ENCODE measurements at regions not wholly inside any gene's neighbourhood (a gene's known extent, or its start where the extent isn't known, plus 50 kb on each side); places are given as distances from the start of the nearest gene placed in this dataset.
"Not testable (repeated sequence)": the region's sequence is repeated elsewhere in the genome, so short reads cannot be mapped to it uniquely, and the experiment has no call there.

DNA sequence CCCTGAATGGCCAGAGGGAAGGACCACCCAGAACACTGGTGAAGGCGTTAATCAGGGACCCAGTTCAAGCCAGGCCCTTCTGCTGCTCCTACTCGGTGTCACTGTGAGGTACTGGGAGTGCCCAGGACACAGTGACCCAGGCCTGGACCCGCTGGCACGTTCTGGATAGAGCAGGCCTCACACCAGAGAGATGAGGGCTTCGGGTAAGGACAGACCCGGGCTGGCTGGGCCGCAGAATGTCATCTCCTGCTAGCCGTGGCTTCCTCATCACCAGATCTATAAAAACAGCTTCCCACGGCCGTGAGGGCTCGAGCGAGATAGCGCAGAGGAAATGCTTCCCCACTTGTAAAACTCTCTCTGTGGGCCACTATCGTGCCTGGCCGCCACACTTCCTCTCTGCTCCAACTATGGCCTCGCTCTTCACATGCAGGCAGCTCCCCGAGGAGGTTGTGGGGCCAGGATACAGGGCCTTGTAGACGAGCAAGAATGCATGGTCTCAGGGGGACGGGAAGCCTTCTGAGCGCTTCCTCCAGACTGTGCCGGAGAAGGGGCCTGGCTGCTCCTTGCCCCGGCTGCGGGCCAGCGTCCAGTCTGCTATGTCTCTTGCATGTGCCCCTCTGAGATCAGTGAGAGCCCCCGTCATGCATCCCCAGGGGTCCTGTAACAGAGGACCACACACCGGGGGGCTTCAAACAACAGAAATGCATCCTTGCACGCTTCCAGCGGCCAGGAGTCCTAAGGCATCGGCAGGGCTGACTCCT, 161.6 kb upstream of the ZNF469 start:
- 85% methylated on average over 26 of the region's 29 CpGs; no CpG with 5 or more reads in 1 of the 2 experiments for WGBS, 2 experiments (ENCODE audit: extremely low coverage in 1 of 2, insufficient coverage in 1 of 2, insufficient read length in 1 of 2, insufficient replicate concordance in 2 of 2, low coverage in 1 of 2, low lambda C conversion rate in 2 of 2, missing lambda C conversion rate in 1 of 2)
- H3K27ac ChIP-seq (ENCODE audit: low read depth, low read length); H3K9ac ChIP-seq (replicated peaks in 1 of 4; ENCODE audit: extremely low read depth in 1 of 4, low read depth in 3 of 4, low read length in 3 of 4); POLR2A ChIA-PET (ENCODE audit: partially characterized antibody); H2AK5ac ChIP-seq (ENCODE audit: low read depth, low read length); H3K14ac ChIP-seq (ENCODE audit: insufficient read length); H2AFZ ChIP-seq (ENCODE audit: low read length); H3K4me1 ChIP-seq (replicated peaks in 1 of 4; ENCODE audit: control insufficient read depth in 3 of 4, insufficient read depth in 4 of 4, low read length in 3 of 4); H2BK120ac ChIP-seq (replicated peaks; ENCODE audit: low read depth, low read length); H3K4me2 ChIP-seq (ENCODE audit: insufficient read depth in 1 of 2, low read depth in 2 of 2, low read length in 2 of 2); H3K9me3 ChIP-seq (ENCODE audit: insufficient read depth in 2 of 2, low read depth in 1 of 2, low read length in 1 of 2); H3K56ac ChIP-seq (replicated peaks; ENCODE audit: insufficient read length, low read depth, low read length); H4K8ac ChIP-seq (ENCODE audit: extremely low read depth, insufficient read depth, low read length); H4K20me1 ChIP-seq (replicated peaks in 1 of 2; ENCODE audit: control insufficient read depth in 1 of 2, insufficient read depth in 2 of 2, low read length in 2 of 2); H3K23me2 ChIP-seq (ENCODE audit: low read depth, low read length); H2BK20ac ChIP-seq (ENCODE audit: low read length); H2BK15ac ChIP-seq (ENCODE audit: low read length); H4K91ac ChIP-seq (replicated peaks; ENCODE audit: insufficient read length, low read length); CTCF ChIA-PET (ENCODE audit: partially characterized antibody); H3K4me3 ChIP-seq (ENCODE audit: extremely low read depth in 1 of 4, insufficient read depth in 2 of 4, low read depth in 3 of 4, low read length in 4 of 4); H2BK12ac ChIP-seq (ENCODE audit: low read depth, low read length); H3K79me2 ChIP-seq (ENCODE audit: control insufficient read depth in 1 of 2, insufficient read depth in 2 of 2, low read length in 2 of 2); FAIRE-seq; H3K23ac ChIP-seq (ENCODE audit: insufficient read length); H4K5ac ChIP-seq (ENCODE audit: insufficient read length, low read depth, low read length); H3K18ac ChIP-seq (ENCODE audit: extremely low read depth, low read length); H3K79me1 ChIP-seq (ENCODE audit: low read depth, low read length); H3K4ac ChIP-seq (replicated peaks; ENCODE audit: insufficient read length, low read depth, low read length); H3K36me3 ChIP-seq (ENCODE audit: control insufficient read depth in 2 of 4, insufficient read depth in 4 of 4, low read length in 3 of 4); H3K27me3 ChIP-seq (replicated peaks in 1 of 4; ENCODE audit: control insufficient read depth in 3 of 4, extremely low read depth in 1 of 4, insufficient read depth in 3 of 4, low read length in 3 of 4); H2BK5ac ChIP-seq (ENCODE audit: low read depth, low read length): not testable (repeated sequence)
- DNase-seq (ENCODE audit: low read depth in 1 of 2, low spot score in 2 of 2): peak in 1 of 2 experiments; percentile 39

All from H1 (cell line).